H9 (cell line): ENCODE measurements at regions not wholly inside any gene's neighbourhood (a gene's known extent, or its start where the extent isn't known, plus 50 kb on each side); places are given as distances from the start of the nearest gene placed in this dataset.

Experiments
- DNase-seq: peaks from one replicate; pipeline ENCODE4 v3.0.0-alpha.2; 2017
- H2AFZ ChIP-seq: one replicate; pipeline ENCODE4 v1.6.1; 2013; ENCODE audit warnings: mild to moderate bottlenecking, low read length, control low read depth, moderate library complexity
- H2AK5ac ChIP-seq: 2 replicates; pipeline ENCODE4 v1.6.1; 2013; ENCODE audit warnings: low read length, control low read depth, mixed read lengths; ENCODE audit not compliant: insufficient read length
- H2BK120ac ChIP-seq: one replicate; pipeline ENCODE4 v1.6.1; 2013; ENCODE audit warnings: low read depth, mild to moderate bottlenecking, low read length, control low read depth, inconsistent platforms; ENCODE audit not compliant: poor library complexity, severe bottlenecking
- H2BK12ac ChIP-seq: 2 replicates; pipeline ENCODE4 v1.6.1; 2013; ENCODE audit warnings: low read length, control low read depth, mixed read lengths, low read depth; ENCODE audit not compliant: insufficient read length
- H2BK15ac ChIP-seq: 2 replicates; pipeline ENCODE4 v1.6.1; 2013; ENCODE audit warnings: low read depth, low read length, control low read depth
- H2BK20ac ChIP-seq: one replicate; pipeline ENCODE4 v1.6.1; 2013; ENCODE audit warnings: low read depth, mild to moderate bottlenecking, low read length, control low read depth, inconsistent platforms; ENCODE audit not compliant: poor library complexity, severe bottlenecking
- H2BK5ac ChIP-seq: 2 replicates; pipeline ENCODE4 v1.6.1; 2013; ENCODE audit warnings: low read length, control low read depth, mixed read lengths; ENCODE audit not compliant: insufficient read length
- H3K14ac ChIP-seq: 2 replicates; pipeline ENCODE4 v1.6.1; 2013; ENCODE audit warnings: low read length, control low read depth; ENCODE audit not compliant: insufficient read depth
- H3K18ac ChIP-seq: 2 replicates; pipeline ENCODE4 v1.6.1; 2013; ENCODE audit warnings: low read depth, mild to moderate bottlenecking, mixed read lengths, low read length, control low read depth; ENCODE audit not compliant: insufficient read length
- H3K23ac ChIP-seq: 2 replicates; pipeline ENCODE4 v1.6.1; 2013; ENCODE audit warnings: low read length, control low read depth, mixed read lengths, low read depth; ENCODE audit not compliant: insufficient read length
- H3K23me2 ChIP-seq: 2 replicates; pipeline ENCODE4 v1.6.1; 2013; ENCODE audit warnings: low read depth, mild to moderate bottlenecking, mixed read lengths, low read length, control low read depth; ENCODE audit not compliant: insufficient read length, poor library complexity, severe bottlenecking
- H3K27ac ChIP-seq: 2 replicates; pipeline ENCODE4 v1.5.1; 2013; ENCODE audit warnings: low read length, control low read depth, mixed read lengths, low read depth; ENCODE audit not compliant: insufficient read length
- H3K27me3 ChIP-seq: 2 replicates; pipeline ENCODE4 v1.6.1; 2013; ENCODE audit warnings: low read length, control low read depth, inconsistent platforms; ENCODE audit not compliant: insufficient read depth
- H3K4ac ChIP-seq: 2 replicates; pipeline ENCODE4 v1.6.1; 2013; ENCODE audit warnings: low read depth, mild to moderate bottlenecking, control low read depth, inconsistent platforms, low read length, moderate library complexity
- H3K4me1 ChIP-seq: 2 replicates; pipeline ENCODE4 v1.6.1; 2013; ENCODE audit warnings: low read length, control low read depth, inconsistent platforms; ENCODE audit not compliant: insufficient read depth
- H3K4me2 ChIP-seq: 2 replicates; pipeline ENCODE4 v1.6.1; 2013; ENCODE audit warnings: low read length, control low read depth, mixed read lengths; ENCODE audit not compliant: insufficient read length, insufficient read depth
- H3K56ac ChIP-seq: 2 replicates; pipeline ENCODE4 v1.6.1; 2013; ENCODE audit warnings: low read depth, mild to moderate bottlenecking, mixed read lengths, low read length, control low read depth; ENCODE audit not compliant: insufficient read length
- H3K79me1 ChIP-seq: 2 replicates; pipeline ENCODE4 v1.6.1; 2013; ENCODE audit warnings: low read depth, mild to moderate bottlenecking, moderate library complexity, low read length, control low read depth, inconsistent platforms; ENCODE audit not compliant: insufficient read depth, poor library complexity, severe bottlenecking
- H3K79me2 ChIP-seq: 2 replicates; pipeline ENCODE4 v1.6.1; 2013; ENCODE audit warnings: low read length, control low read depth, inconsistent platforms; ENCODE audit not compliant: insufficient read depth
- H3K9ac ChIP-seq: 2 replicates; pipeline ENCODE4 v1.6.1; 2013; ENCODE audit warnings: low read length, control low read depth, mixed read lengths; ENCODE audit not compliant: insufficient read length; ENCODE audit errors: extremely low read depth
- H3K9me3 ChIP-seq: one replicate; pipeline ENCODE4 v1.6.1; 2013; ENCODE audit warnings: low read depth, low read length, inconsistent platforms; ENCODE audit not compliant: control insufficient read depth
- H3T11ph ChIP-seq: one replicate; pipeline ENCODE4 v1.6.1; 2013; ENCODE audit warnings: mild to moderate bottlenecking, low read length, control low read depth, inconsistent platforms
- H4K20me1 ChIP-seq: one replicate; pipeline ENCODE4 v1.6.1; 2013; ENCODE audit not compliant: control insufficient read depth, insufficient read length, insufficient read depth
- H4K5ac ChIP-seq: 2 replicates; pipeline ENCODE4 v1.6.1; 2013; ENCODE audit warnings: low read depth, mild to moderate bottlenecking, mixed read lengths, low read length, control low read depth; ENCODE audit not compliant: insufficient read length
- H4K8ac ChIP-seq: replicated peaks from 2 replicates; pipeline ENCODE4 v1.6.1; 2013; ENCODE audit warnings: low read length, control low read depth, mixed read lengths, low read depth; ENCODE audit not compliant: insufficient read length
- H4K91ac ChIP-seq: 2 replicates; pipeline ENCODE4 v1.6.1; 2013; ENCODE audit warnings: low read depth, mild to moderate bottlenecking, moderate library complexity, mixed read lengths, low read length, control low read depth; ENCODE audit not compliant: insufficient read length
- H3K27ac Mint-ChIP-seq, 3 experiments: 2 replicates in 2 of 3; 3 replicates in 1 of 3; pipeline ENCODE4 v1.8.0; 2020 to 2021; ENCODE audit warnings: mixed read lengths in 3 of 3, mild to moderate bottlenecking in 1 of 3, moderate library complexity in 1 of 3
- H3K27me3 Mint-ChIP-seq: 2 replicates; pipeline ENCODE4 v1.8.0; 2021; ENCODE audit warnings: low read depth, mild to moderate bottlenecking, moderate library complexity, mixed read lengths
- H3K36me3 Mint-ChIP-seq, 3 experiments: 2 replicates in 2 of 3; 3 replicates in 1 of 3; pipeline ENCODE4 v1.8.0; 2020 to 2021; ENCODE audit warnings: low read depth in 3 of 3, mixed read lengths in 3 of 3; ENCODE audit not compliant: insufficient read depth in 1 of 3
- H3K4me1 Mint-ChIP-seq, 2 experiments: 2 replicates each; pipeline ENCODE4 v1.8.0; 2020; ENCODE audit warnings: mixed read lengths in 2 of 2
- H3K4me3 Mint-ChIP-seq, 2 experiments: 2 replicates in 1 of 2; 3 replicates in 1 of 2; pipeline ENCODE4 v1.8.0; 2020 to 2021; ENCODE audit warnings: mild to moderate bottlenecking in 2 of 2, mixed read lengths in 2 of 2, moderate library complexity in 1 of 2
- H3K9me3 Mint-ChIP-seq, 2 experiments: 2 replicates in 1 of 2; 3 replicates in 1 of 2; pipeline ENCODE4 v1.8.0; 2020; ENCODE audit warnings: mild to moderate bottlenecking in 2 of 2, mixed read lengths in 2 of 2, moderate library complexity in 1 of 2
- WGBS: extraction: QIAGEN DNeasy Blood & Tissue Kit; methylation state at CpG from one replicate; pipeline ENCODE4 v1.1.7; 2013; ENCODE audit warnings: missing lambda C conversion rate, low lambda C conversion rate, mixed read lengths; ENCODE audit not compliant: insufficient read length; ENCODE audit errors: extremely low coverage; 5-methylcytosine and 5-hydroxymethylcytosine counted together
- TF ChIP-seq, protein P1 (sequence below): fragments of 200-600 bp; sonication (generic); conservative IDR thresholded peaks from 3 replicates; pipeline ENCODE4 v1.8.0; 2021; ENCODE audit warnings: antibody characterized with exemption, mild to moderate bottlenecking

DNA sequence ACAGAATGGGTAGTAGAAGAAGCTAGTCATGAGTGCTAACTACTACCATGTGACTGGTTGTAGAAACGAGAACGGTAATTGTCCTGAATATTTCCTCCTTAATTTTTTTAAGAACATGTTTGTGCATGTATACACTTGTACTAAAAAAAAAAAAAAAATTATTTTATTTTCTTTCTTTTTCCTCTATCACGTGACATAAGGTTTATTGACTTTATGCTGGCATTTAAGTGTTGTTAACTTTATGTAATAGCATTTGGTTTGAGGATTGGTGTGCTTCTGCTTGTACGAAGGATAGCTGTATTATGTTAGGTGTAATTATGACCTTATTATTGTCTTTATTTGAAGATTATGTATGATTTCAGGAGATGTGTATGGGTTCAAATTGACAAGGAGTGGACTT, 349.1 kb upstream of the PTPRD start:
- Histone ChIP-seq H3K23ac (no peak overlapping the region), H3K79me2 (no peaks in the 10 kb centered on the region), H3K27ac (no peak overlapping the region), H2AK5ac (no peak overlapping the region), H3T11ph (no peak overlapping the region), H3K27me3 (no peaks in the 10 kb centered on the region), H2BK20ac (no peak overlapping the region), H3K56ac (no peak overlapping the region), H3K79me1 (no peaks in the 10 kb centered on the region), H2BK15ac (no peak overlapping the region), H4K5ac (no peak overlapping the region), H3K14ac (no peak overlapping the region), H3K4me1 (no peaks in the 10 kb centered on the region), H3K4ac (no peak overlapping the region), H3K18ac (no peak overlapping the region), H4K91ac (no peak overlapping the region), H2BK5ac (no peak overlapping the region), H2BK120ac (no peak overlapping the region), H4K8ac (no peak overlapping the region), H2AFZ (no peak overlapping the region), H3K9me3 (no peaks in the 10 kb centered on the region), H2BK12ac (no peak overlapping the region), H4K20me1 (no peaks in the 10 kb centered on the region), H3K4me2 (no peak overlapping the region), H3K23me2 (no peaks in the 10 kb centered on the region), H3K9ac (no peak overlapping the region)
- TF ChIP-seq, protein P1, sequence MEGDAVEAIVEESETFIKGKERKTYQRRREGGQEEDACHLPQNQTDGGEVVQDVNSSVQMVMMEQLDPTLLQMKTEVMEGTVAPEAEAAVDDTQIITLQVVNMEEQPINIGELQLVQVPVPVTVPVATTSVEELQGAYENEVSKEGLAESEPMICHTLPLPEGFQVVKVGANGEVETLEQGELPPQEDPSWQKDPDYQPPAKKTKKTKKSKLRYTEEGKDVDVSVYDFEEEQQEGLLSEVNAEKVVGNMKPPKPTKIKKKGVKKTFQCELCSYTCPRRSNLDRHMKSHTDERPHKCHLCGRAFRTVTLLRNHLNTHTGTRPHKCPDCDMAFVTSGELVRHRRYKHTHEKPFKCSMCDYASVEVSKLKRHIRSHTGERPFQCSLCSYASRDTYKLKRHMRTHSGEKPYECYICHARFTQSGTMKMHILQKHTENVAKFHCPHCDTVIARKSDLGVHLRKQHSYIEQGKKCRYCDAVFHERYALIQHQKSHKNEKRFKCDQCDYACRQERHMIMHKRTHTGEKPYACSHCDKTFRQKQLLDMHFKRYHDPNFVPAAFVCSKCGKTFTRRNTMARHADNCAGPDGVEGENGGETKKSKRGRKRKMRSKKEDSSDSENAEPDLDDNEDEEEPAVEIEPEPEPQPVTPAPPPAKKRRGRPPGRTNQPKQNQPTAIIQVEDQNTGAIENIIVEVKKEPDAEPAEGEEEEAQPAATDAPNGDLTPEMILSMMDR: no peak
- no peaks in the 10 kb centered on the region; a peak in 3 of 5 replicates for H3K9me3 Mint-ChIP-seq
- H3K4me3 Mint-ChIP-seq: no peak overlapping the region
- H3K4me1 Mint-ChIP-seq: peaks cover 2% of the 10 kb centered on the region in 2 experiments; a peak in 1 of 4 replicates
- peaks cover 0 to 5% (median 0%) of the 10 kb centered on the region in 3 experiments; a peak in 1 of 7 replicates for H3K36me3 Mint-ChIP-seq
- DNase-seq: no peak
- no CpG with 5 or more reads among the region's 4 CpGs for WGBS
- no peak overlapping the region for H3K27ac Mint-ChIP-seq
- no peaks in the 10 kb centered on the region for H3K27me3 Mint-ChIP-seq
